Glutamatergic neuron (in vitro differentiated cells): ENCODE measurements at regions not wholly inside any gene's neighbourhood (a gene's known extent, or its start where the extent isn't known, plus 50 kb on each side); places are given as distances from the start of the nearest gene placed in this dataset.

Experiments
- DNase-seq: peaks from one replicate; pipeline ENCODE4 v3.0.0; 2022
- H3K27ac Mint-ChIP-seq: one replicate; pipeline ENCODE4 v1.8.0; 2020; ENCODE audit warnings: mild to moderate bottlenecking, mixed read lengths, inconsistent platforms; ENCODE audit not compliant: unreplicated experiment
- H3K27me3 Mint-ChIP-seq: one replicate; pipeline ENCODE4 v1.8.0; 2020; ENCODE audit warnings: mild to moderate bottlenecking, moderate library complexity, mixed read lengths, inconsistent platforms; ENCODE audit not compliant: unreplicated experiment
- H3K36me3 Mint-ChIP-seq: one replicate; pipeline ENCODE4 v1.8.0; 2020; ENCODE audit warnings: mild to moderate bottlenecking, mixed read lengths, inconsistent platforms; ENCODE audit not compliant: unreplicated experiment
- H3K4me1 Mint-ChIP-seq: one replicate; pipeline ENCODE4 v1.8.0; 2020; ENCODE audit warnings: mild to moderate bottlenecking, low read depth, mixed read lengths, inconsistent platforms; ENCODE audit not compliant: unreplicated experiment
- H3K4me3 Mint-ChIP-seq: one replicate; pipeline ENCODE4 v1.8.0; 2020; ENCODE audit warnings: mild to moderate bottlenecking, mixed read lengths, inconsistent platforms; ENCODE audit not compliant: unreplicated experiment
- H3K9me3 Mint-ChIP-seq: one replicate; pipeline ENCODE4 v1.8.0; 2020; ENCODE audit warnings: mild to moderate bottlenecking, moderate library complexity, mixed read lengths, inconsistent platforms; ENCODE audit not compliant: unreplicated experiment
- CTCF ChIP-seq: fragments of 200-600 bp; sonication (generic); IDR thresholded peaks from one replicate; pipeline ENCODE4 v1.5.0; 2021; ENCODE audit not compliant: partially characterized antibody, unreplicated experiment

GRCh38 chr2:122077114-122077513 lies 321.7 kb downstream of the TSN start:
- H3K9me3 Mint-ChIP-seq, result peaks cover 3% of the 10 kb centered on the region
- H3K27me3 Mint-ChIP-seq, result peaks cover 8% of the 10 kb centered on the region
- H3K27ac Mint-ChIP-seq, result no peak overlapping the region
- H3K4me1 Mint-ChIP-seq, result peaks cover 19% of the 10 kb centered on the region
- no peak overlapping the region for H3K4me3 Mint-ChIP-seq
- no peak for TF ChIP-seq CTCF
- H3K36me3 Mint-ChIP-seq, result no peaks in the 10 kb centered on the region
- DNase-seq, result no peak

- Mint-ChIP-seq H3K27me3 (peaks cover 8% of the 10 kb centered on the region), H3K9me3 (peaks cover 3% of the 10 kb centered on the region), H3K4me3 (peak overlapping the region; percentile 55), H3K4me1 (peaks cover 20% of the 10 kb centered on the region), H3K36me3 (no peaks in the 10 kb centered on the region), H3K27ac (peak overlapping the region; percentile 25)
- no peak for DNase-seq
- TF ChIP-seq CTCF, result no peak
Measured at GRCh38 chr2:122077771-122078170, 322.3 kb downstream of the TSN start.

- TF ChIP-seq CTCF, result no peak
- DNase-seq, result no peak
- Mint-ChIP-seq H3K9me3 (peaks cover 3% of the 10 kb centered on the region), H3K27me3 (peaks cover 8% of the 10 kb centered on the region), H3K36me3 (no peaks in the 10 kb centered on the region), H3K27ac (no peak overlapping the region), H3K4me3 (no peak overlapping the region), H3K4me1 (peaks cover 20% of the 10 kb centered on the region)
Measured at GRCh38 chr2:122078451-122078850, 323.0 kb downstream of the TSN start.

GRCh38 chr2:122079844-122080243 lies 324.4 kb downstream of the TSN start:
- Mint-ChIP-seq H3K27me3 (peaks cover 8% of the 10 kb centered on the region), H3K4me1 (peaks cover 20% of the 10 kb centered on the region), H3K27ac (no peak overlapping the region), H3K36me3 (no peaks in the 10 kb centered on the region), H3K4me3 (no peak overlapping the region), H3K9me3 (peaks cover 3% of the 10 kb centered on the region)
- no peak for DNase-seq
- TF ChIP-seq CTCF, result no peak

- Mint-ChIP-seq H3K4me3 (no peak overlapping the region), H3K36me3 (no peaks in the 10 kb centered on the region), H3K27me3 (peaks cover 8% of the 10 kb centered on the region), H3K27ac (no peak overlapping the region), H3K4me1 (peaks cover 20% of the 10 kb centered on the region), H3K9me3 (peaks cover 3% of the 10 kb centered on the region)
- no peak for DNase-seq
- TF ChIP-seq CTCF, result no peak
Measured at GRCh38 chr2:122080316-122080715, 324.9 kb downstream of the TSN start.
